ENCODE measurements at regions not wholly inside any gene's neighbourhood (a gene's known extent, or its start where the extent isn't known, plus 50 kb on each side); places are given as distances from the start of the nearest gene placed in this dataset.

DNA sequence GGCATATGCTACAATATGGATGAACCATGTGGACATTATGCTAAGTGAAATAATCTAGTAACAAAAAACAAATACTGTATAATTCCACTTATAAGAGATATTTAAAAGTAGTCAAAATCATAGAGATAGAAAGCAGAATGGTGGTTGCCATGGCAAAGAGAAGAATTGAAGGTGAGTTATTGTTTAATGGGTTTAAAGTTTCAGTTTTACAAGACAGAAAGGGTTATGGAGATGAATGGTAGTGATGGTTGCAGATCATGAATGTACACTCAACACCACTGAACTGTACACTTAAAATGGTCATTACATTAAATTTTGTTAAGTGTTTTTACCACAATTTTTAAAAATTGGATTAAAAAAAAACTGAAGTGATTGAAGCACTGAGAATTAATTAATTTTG, 298.2 kb upstream of the ZC3H15 start:
- Mint-ChIP-seq H3K27ac (no peak overlapping the region), H3K4me1 (ENCODE audit: low read depth) (no peaks in the 10 kb centered on the region), H3K4me3 (ENCODE audit: low read depth) (no peak overlapping the region), H3K36me3 (ENCODE audit: insufficient read depth) (no peaks in the 10 kb centered on the region), H3K9me3 (ENCODE audit: low read depth) (peaks cover 6% of the 10 kb centered on the region), H3K27me3 (no peaks in the 10 kb centered on the region)
- TF ChIP-seq, protein P1, sequence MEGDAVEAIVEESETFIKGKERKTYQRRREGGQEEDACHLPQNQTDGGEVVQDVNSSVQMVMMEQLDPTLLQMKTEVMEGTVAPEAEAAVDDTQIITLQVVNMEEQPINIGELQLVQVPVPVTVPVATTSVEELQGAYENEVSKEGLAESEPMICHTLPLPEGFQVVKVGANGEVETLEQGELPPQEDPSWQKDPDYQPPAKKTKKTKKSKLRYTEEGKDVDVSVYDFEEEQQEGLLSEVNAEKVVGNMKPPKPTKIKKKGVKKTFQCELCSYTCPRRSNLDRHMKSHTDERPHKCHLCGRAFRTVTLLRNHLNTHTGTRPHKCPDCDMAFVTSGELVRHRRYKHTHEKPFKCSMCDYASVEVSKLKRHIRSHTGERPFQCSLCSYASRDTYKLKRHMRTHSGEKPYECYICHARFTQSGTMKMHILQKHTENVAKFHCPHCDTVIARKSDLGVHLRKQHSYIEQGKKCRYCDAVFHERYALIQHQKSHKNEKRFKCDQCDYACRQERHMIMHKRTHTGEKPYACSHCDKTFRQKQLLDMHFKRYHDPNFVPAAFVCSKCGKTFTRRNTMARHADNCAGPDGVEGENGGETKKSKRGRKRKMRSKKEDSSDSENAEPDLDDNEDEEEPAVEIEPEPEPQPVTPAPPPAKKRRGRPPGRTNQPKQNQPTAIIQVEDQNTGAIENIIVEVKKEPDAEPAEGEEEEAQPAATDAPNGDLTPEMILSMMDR (IDR thresholded peaks at IDR 0.05; ENCODE audit: unreplicated experiment): no peak
- no peak for DNase-seq (ENCODE audit: low spot score, unreplicated experiment)

DNA sequence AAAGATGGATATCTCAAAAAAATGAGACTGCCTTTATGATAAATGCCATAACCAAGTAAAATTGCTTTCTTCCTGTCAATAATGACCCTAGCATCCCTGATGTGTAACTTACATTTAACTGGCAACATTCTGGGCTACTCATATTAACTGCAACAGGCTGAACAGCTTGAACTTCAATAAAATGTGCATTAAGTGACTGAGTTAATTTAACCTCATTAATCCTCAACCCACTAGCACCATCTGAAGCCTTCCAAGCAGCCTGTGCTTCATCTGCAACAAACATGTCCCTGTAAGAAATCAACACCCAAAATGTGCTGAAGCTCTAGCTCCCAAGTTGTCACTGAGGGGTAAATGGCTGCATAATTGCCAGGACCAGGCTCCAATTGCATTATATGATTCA, 296.2 kb upstream of the ZC3H15 start:
- DNase-seq (ENCODE audit: low spot score, unreplicated experiment): no peak
- no peak overlapping the region for H3K4me3 Mint-ChIP-seq (ENCODE audit: low read depth)
- H3K36me3 Mint-ChIP-seq (ENCODE audit: insufficient read depth): no peaks in the 10 kb centered on the region
- no peak overlapping the region for H3K27ac Mint-ChIP-seq
- no peaks in the 10 kb centered on the region for H3K27me3 Mint-ChIP-seq
- peaks cover 6% of the 10 kb centered on the region for H3K9me3 Mint-ChIP-seq (ENCODE audit: low read depth)
- no peaks in the 10 kb centered on the region for H3K4me1 Mint-ChIP-seq (ENCODE audit: low read depth)
- TF ChIP-seq, protein P1 (IDR thresholded peaks at IDR 0.05; ENCODE audit: unreplicated experiment): no peak

GRCh38 chr2:186195696-186196095, 290.4 kb upstream of the ZC3H15 start:
- no peaks in the 10 kb centered on the region for H3K27me3 Mint-ChIP-seq
- peaks cover 1% of the 10 kb centered on the region for H3K4me1 Mint-ChIP-seq (ENCODE audit: low read depth)
- no peak overlapping the region for H3K4me3 Mint-ChIP-seq (ENCODE audit: low read depth)
- no peaks in the 10 kb centered on the region for H3K36me3 Mint-ChIP-seq (ENCODE audit: insufficient read depth)
- TF ChIP-seq, protein P1 (IDR thresholded peaks at IDR 0.05; ENCODE audit: unreplicated experiment): no peak
- no peak overlapping the region for H3K27ac Mint-ChIP-seq
- no peaks in the 10 kb centered on the region for H3K9me3 Mint-ChIP-seq (ENCODE audit: low read depth)
- DNase-seq (ENCODE audit: low spot score, unreplicated experiment): no peak

GRCh38 chr2:186197955-186198354, 288.1 kb upstream of the ZC3H15 start:
- TF ChIP-seq, protein P1 (IDR thresholded peaks at IDR 0.05; ENCODE audit: unreplicated experiment): no peak
- H3K27ac Mint-ChIP-seq: no peak overlapping the region
- no peak overlapping the region for H3K4me3 Mint-ChIP-seq (ENCODE audit: low read depth)
- no peaks in the 10 kb centered on the region for H3K9me3 Mint-ChIP-seq (ENCODE audit: low read depth)
- peaks cover 1% of the 10 kb centered on the region for H3K4me1 Mint-ChIP-seq (ENCODE audit: low read depth)
- no peak for DNase-seq (ENCODE audit: low spot score, unreplicated experiment)
- no peaks in the 10 kb centered on the region for H3K36me3 Mint-ChIP-seq (ENCODE audit: insufficient read depth)
- no peaks in the 10 kb centered on the region for H3K27me3 Mint-ChIP-seq

- Mint-ChIP-seq H3K27me3 (no peaks in the 10 kb centered on the region), H3K36me3 (ENCODE audit: insufficient read depth) (no peaks in the 10 kb centered on the region), H3K27ac (no peak overlapping the region), H3K9me3 (ENCODE audit: low read depth) (no peaks in the 10 kb centered on the region), H3K4me3 (ENCODE audit: low read depth) (no peak overlapping the region), H3K4me1 (ENCODE audit: low read depth) (peaks cover 1% of the 10 kb centered on the region)
- DNase-seq (ENCODE audit: low spot score, unreplicated experiment): no peak
- TF ChIP-seq, protein P1 (IDR thresholded peaks at IDR 0.05; ENCODE audit: unreplicated experiment): no peak
These were observed 287.0 kb upstream of the ZC3H15 start for GRCh38 chr2:186199029-186199428.

Data from progenitor cell of endocrine pancreas (in vitro differentiated cells).